Right lung (tissue), 2 donors: ENCODE measurements at regions not wholly inside any gene's neighbourhood (a gene's known extent, or its start where the extent isn't known, plus 50 kb on each side); places are given as distances from the start of the nearest gene placed in this dataset.
"Not testable (repeated sequence)": the region's sequence is repeated elsewhere in the genome, so short reads cannot be mapped to it uniquely, and the experiment has no call there.

Experiments used
- DNase-seq, 2 donors: peaks; one replicate each; pipeline ENCODE4 v3.0.0-alpha.2; 2013

GRCh38 chr2:192634557-192634956, 439.8 kb upstream of the TMEFF2 start:
- DNase-seq, result no peak

- DNase-seq, result no peak
Measured at GRCh38 chr2:192628017-192628416, 433.3 kb upstream of the TMEFF2 start.

GRCh38 chr2:192615105-192615504, 420.4 kb upstream of the TMEFF2 start:
- DNase-seq, result no peak

- no peak for DNase-seq
Measured at GRCh38 chr2:192604295-192604694, 409.6 kb upstream of the TMEFF2 start.

- DNase-seq, result not testable (repeated sequence)
Measured at GRCh38 chr2:192598649-192599048, 403.9 kb upstream of the TMEFF2 start.

- no peak for DNase-seq
Measured at GRCh38 chr2:192593561-192593960, 398.8 kb upstream of the TMEFF2 start.

- no peak for DNase-seq
Measured at GRCh38 chr2:192591617-192592016, 396.9 kb upstream of the TMEFF2 start.

GRCh38 chr2:192585418-192585817, 390.7 kb upstream of the TMEFF2 start:
- DNase-seq, result no peak

GRCh38 chr2:192584976-192585375, 390.2 kb upstream of the TMEFF2 start:
- no peak for DNase-seq

- DNase-seq, result no peak
Measured at GRCh38 chr2:192579965-192580700, 385.4 kb upstream of the TMEFF2 start.

- no peak for DNase-seq
Measured at GRCh38 chr2:192578780-192579179, 384.0 kb upstream of the TMEFF2 start.

- DNase-seq, result no peak
Measured at GRCh38 chr2:192577706-192578105, 383.0 kb upstream of the TMEFF2 start.

- DNase-seq, result no peak
Measured at GRCh38 chr2:192574552-192574951, 379.8 kb upstream of the TMEFF2 start.

- DNase-seq, result no peak
Measured at GRCh38 chr2:192571636-192572035, 376.9 kb upstream of the TMEFF2 start.

GRCh38 chr2:192570788-192571187, 376.1 kb upstream of the TMEFF2 start:
- no peak for DNase-seq

- no peak for DNase-seq
Measured at GRCh38 chr2:192566863-192567262, 372.1 kb upstream of the TMEFF2 start.

- DNase-seq, result no peak
Measured at GRCh38 chr2:192560326-192560725, 365.6 kb upstream of the TMEFF2 start.

GRCh38 chr2:192559587-192559986, 364.9 kb upstream of the TMEFF2 start:
- no peak for DNase-seq

- DNase-seq, result no peak
Measured at GRCh38 chr2:192558637-192559036, 363.9 kb upstream of the TMEFF2 start.

- DNase-seq, result no peak
Measured at GRCh38 chr2:192555740-192556139, 361.0 kb upstream of the TMEFF2 start.

- no peak for DNase-seq
Measured at GRCh38 chr2:192551760-192552159, 357.0 kb upstream of the TMEFF2 start.

- no peak for DNase-seq
Measured at GRCh38 chr2:192546565-192546964, 351.8 kb upstream of the TMEFF2 start.

- no peak for DNase-seq
Measured at GRCh38 chr2:192544371-192544955, 349.7 kb upstream of the TMEFF2 start.
